KOPT-K1 (cell line): ENCODE measurements at regions not wholly inside any gene's neighbourhood (a gene's known extent, or its start where the extent isn't known, plus 50 kb on each side); places are given as distances from the start of the nearest gene placed in this dataset.
A peak's percentile ranks its signal among the peaks of the same experiment; 100 is the strongest.
"Not testable (repeated sequence)": the region's sequence is repeated elsewhere in the genome, so short reads cannot be mapped to it uniquely, and the experiment has no call there.

ENCODE experiments used
- H3K27ac ChIP-seq: fragments of 200-600 bp; sonication (generic); 2 replicates; pipeline ENCODE4 v1.5.1; 2016; ENCODE audit warnings: antibody characterized with exemption, mild to moderate bottlenecking, low read depth, low read length; ENCODE audit not compliant: poor library complexity, severe bottlenecking
- H3K36me3 ChIP-seq: fragments of 200-600 bp; sonication (generic); 2 replicates; pipeline ENCODE4 v1.5.1; 2017; ENCODE audit warnings: antibody characterized with exemption, mild to moderate bottlenecking, low read length, moderate library complexity; ENCODE audit not compliant: insufficient read depth
- H3K9me3 ChIP-seq: fragments of 200-600 bp; sonication (generic); 2 replicates; pipeline ENCODE4 v1.5.1; 2017; ENCODE audit warnings: antibody characterized with exemption, low read length, mild to moderate bottlenecking; ENCODE audit not compliant: insufficient read depth, poor library complexity, severe bottlenecking

GRCh38 chr12:25394025-25394424 lies 143.3 kb upstream of the KRAS start:
- no peaks in the 10 kb centered on the region for H3K36me3 ChIP-seq
- H3K9me3 ChIP-seq = no peaks in the 10 kb centered on the region
- H3K27ac ChIP-seq = no peak overlapping the region

DNA sequence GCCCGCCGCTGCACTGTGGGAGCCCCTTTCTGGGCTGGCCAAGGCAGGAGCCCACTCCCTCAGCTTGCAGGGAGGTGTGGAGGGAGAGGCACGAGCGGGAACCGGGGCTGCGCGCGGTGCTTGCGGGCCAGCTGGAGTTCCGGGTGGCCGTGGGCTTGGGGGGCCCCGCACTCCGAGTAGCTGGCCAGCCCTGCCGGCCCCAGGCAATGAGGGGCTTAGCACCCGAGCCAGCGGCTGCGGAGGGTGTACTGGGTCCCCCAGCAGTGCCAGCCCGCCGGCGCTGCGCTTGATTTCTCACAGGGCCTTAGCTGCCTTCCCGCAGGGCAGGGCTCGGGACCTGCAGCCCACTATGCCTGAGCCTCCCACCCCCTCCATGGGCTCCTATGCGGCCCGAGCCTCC lies 140.6 kb upstream of the KRAS start:
- H3K36me3 ChIP-seq = not testable (repeated sequence)

DNA sequence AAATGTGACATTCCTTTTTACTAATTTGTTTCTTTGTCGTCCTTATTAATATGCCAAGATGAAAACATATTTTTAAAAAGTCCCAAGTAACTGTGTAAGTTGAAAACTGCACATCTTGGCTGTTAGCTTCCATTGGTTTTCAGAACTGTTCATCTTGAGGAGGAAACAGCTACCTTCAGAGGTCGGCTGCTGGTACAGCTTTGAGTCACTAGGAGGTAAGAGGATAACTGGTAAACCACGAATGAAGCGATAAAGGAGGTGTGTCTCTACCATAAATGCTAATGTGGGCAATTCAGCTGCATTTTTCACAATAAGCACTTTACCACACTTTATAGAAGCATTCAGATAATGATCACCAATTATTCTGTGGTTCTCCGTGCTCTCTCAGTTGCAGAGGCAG lies 137.5 kb upstream of the KRAS start:
- no peaks in the 10 kb centered on the region for H3K9me3 ChIP-seq
- H3K36me3 ChIP-seq = no peaks in the 10 kb centered on the region

More for the DNA sequence above, 140.6 kb upstream of the KRAS start:
- not testable (repeated sequence) for H3K27ac ChIP-seq, H3K9me3 ChIP-seq

DNA sequence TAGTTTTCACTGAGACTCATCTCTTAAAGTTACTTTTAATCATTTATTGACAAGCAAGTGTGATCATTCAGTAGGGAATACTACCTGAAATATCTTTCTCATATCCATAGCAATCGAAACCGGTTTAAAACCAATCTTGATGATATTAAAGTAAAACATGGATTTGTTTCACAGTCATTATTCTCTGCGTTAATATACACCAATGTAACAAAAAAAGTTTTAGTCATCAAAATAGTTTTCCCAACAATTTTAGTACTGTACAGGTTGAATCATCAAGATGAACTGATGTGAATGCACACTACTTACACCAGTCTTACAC lies 137.0 kb upstream of the KRAS start:
- H3K9me3 ChIP-seq = no peaks in the 10 kb centered on the region
- no peak overlapping the region for H3K27ac ChIP-seq
- H3K36me3 ChIP-seq = no peaks in the 10 kb centered on the region

More for the DNA sequence above, 137.5 kb upstream of the KRAS start:
- H3K27ac ChIP-seq = no peak overlapping the region

- peak overlapping the region; percentile 92 for H3K27ac ChIP-seq
- H3K36me3 ChIP-seq = no peaks in the 10 kb centered on the region
- no peaks in the 10 kb centered on the region for H3K9me3 ChIP-seq
Measured at GRCh38 chr12:25386831-25387731, 136.4 kb upstream of the KRAS start.

GRCh38 chr12:25384893-25385248 lies 134.1 kb upstream of the KRAS start:
- Histone ChIP-seq H3K27ac (peak overlapping the region; percentile 92), H3K9me3 (no peaks in the 10 kb centered on the region), H3K36me3 (no peaks in the 10 kb centered on the region)

DNA sequence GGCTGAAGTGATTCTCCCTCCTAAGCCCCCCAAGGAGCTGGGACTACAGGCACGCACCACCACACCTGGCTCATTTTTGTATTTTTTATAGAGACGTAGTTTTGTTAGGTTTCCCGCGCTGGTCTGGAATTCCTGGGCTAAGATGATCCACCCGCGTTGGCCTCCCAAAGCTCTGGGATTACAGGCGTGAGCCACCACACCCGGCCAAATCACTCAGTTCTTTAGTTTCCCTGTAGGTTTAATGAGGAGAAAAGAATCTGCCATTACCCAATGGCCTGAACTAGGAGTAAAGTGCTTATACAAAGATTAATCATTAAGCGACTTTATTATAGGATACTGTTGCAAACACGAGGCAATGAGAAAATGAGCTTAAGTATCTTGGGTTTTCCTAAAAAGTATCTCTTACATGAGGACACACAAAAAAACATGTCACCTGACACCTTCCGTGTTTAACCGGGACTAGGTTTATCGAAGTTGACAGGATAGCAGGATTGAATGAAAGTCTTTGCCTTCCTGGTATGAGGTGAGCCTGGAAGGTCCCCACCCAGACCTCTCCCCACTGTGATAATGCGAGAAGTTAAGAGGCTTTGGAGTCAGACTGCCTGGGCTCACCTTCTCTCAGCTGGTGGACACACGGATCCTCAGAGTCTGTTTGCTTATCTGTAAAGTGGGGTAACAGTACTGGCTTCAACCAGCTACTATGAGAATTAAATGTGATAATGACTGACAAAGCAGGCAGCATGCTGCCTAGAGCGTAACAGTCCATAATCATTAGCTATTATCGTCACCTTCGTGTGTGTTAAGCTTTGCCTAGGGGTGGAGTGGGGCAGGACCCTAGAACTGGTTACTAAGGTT lies 133.5 kb upstream of the KRAS start:
- peak overlapping the region; percentile 92 for H3K27ac ChIP-seq
- no peaks in the 10 kb centered on the region for H3K9me3 ChIP-seq
- H3K36me3 ChIP-seq = no peaks in the 10 kb centered on the region

DNA sequence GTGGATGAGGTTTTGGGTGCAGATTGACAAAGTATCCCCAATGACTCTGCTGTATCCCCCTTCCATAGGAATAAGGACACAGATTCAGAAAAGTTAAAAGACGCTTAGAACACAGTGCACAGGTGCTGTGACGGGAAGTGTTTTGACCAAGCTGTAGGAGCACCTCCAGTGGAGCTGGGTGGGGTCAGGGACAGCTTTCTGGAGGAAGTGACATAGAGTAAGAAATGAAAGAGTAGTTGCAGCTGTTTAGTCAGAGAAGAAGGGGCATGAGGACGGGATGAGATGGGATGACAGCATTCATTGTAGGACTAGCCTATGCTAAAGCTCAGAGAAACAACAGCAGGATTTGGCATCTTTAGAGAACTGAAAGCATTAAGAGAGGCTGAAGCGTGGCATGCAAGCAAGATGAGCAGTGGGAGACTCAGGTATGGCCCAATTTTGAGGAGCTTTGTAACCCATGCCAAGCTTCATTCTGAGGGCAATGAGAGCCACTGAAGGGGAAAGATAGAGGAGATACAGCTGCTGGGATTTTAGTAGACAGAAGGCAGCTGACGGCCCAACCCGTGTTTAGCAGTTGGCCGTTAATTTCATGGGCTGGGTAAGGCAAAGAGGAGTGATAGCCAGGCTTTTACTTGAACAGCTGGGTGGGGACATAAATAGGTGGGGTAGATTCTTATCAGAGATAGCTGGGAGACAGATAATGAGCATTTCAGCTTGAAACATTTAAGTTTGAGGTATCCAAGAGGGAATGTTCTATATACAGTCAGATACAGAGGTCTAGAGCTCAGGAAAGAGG lies 131.8 kb upstream of the KRAS start:
- no peaks in the 10 kb centered on the region for H3K36me3 ChIP-seq
- peak overlapping the region; percentile 26 for H3K27ac ChIP-seq
- H3K9me3 ChIP-seq = no peaks in the 10 kb centered on the region

DNA sequence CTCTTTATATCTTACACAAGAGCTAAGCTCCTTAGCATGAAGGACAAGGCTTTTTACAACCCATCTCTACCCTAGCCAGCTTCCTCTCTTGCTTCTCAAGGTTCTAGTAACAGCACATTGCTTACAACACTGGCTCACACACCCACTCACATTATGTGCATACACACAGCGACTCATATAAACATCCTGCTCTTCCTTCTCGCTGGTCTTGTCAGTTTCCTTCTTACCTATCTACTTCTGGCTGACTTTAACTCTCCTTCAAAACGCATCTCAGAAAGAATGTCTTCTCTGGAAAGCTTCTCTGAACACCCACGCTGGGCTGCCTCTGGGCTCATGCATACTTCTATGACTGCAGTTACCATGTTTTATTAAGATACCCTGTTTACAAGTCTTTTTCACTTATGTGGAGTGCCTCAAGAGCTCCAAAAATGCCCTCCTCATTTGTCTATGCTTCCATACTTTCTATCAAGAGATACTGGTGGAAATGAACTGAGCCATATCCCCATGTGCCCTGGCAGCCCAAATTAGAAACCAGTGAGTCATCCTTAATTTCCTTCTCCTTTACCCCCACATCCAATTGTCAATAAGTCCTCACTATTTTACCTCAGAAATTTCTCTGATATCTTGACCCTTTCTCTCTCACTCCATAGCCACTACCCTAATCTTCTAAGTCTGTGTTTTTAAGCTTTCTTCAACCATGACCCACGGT lies 126.9 kb upstream of the KRAS start:
- H3K27ac ChIP-seq = no peak overlapping the region
- H3K36me3 ChIP-seq = no peaks in the 10 kb centered on the region
- H3K9me3 ChIP-seq = no peaks in the 10 kb centered on the region

DNA sequence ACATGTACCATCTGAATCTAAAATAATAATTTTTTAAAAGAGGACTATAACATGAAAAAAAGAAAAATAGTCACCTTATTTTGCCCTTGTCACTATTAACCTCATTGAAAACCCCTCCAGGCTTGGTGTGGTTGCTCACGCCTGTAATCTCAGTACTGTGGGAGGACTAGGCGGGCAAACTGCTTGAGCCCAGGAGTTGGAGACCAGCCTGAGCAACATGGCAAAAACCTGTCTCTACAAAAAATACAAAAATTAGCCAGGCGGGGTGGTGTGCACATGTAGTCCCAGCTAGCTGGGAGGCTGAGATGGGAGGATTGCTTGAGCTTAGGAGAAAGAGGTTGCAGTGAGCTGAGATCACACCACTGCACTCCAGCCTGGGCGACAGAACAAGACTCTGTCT lies 126.3 kb upstream of the KRAS start:
- no peaks in the 10 kb centered on the region for H3K9me3 ChIP-seq
- H3K36me3 ChIP-seq = no peaks in the 10 kb centered on the region
- H3K27ac ChIP-seq = no peak overlapping the region

DNA sequence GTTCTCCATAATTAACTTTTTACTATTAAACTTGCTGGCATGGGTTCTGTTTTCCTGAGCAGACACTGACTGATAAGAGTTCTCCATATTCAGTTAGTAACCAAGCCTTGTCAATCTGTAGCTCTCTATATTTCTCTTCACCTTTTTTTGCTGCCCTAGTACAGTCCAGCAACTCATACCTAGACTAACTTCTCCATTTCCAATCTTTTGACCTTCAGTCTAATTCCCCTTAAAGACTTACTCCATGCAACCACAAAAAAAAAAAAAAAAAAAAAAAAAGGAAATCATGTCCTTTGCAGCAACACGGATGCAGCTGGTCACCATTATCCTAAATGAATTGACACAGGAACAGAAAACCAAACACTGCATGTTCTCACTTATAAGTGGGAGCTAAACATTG lies 125.7 kb upstream of the KRAS start:
- H3K36me3 ChIP-seq = no peaks in the 10 kb centered on the region
- no peaks in the 10 kb centered on the region for H3K9me3 ChIP-seq
- no peak overlapping the region for H3K27ac ChIP-seq

DNA sequence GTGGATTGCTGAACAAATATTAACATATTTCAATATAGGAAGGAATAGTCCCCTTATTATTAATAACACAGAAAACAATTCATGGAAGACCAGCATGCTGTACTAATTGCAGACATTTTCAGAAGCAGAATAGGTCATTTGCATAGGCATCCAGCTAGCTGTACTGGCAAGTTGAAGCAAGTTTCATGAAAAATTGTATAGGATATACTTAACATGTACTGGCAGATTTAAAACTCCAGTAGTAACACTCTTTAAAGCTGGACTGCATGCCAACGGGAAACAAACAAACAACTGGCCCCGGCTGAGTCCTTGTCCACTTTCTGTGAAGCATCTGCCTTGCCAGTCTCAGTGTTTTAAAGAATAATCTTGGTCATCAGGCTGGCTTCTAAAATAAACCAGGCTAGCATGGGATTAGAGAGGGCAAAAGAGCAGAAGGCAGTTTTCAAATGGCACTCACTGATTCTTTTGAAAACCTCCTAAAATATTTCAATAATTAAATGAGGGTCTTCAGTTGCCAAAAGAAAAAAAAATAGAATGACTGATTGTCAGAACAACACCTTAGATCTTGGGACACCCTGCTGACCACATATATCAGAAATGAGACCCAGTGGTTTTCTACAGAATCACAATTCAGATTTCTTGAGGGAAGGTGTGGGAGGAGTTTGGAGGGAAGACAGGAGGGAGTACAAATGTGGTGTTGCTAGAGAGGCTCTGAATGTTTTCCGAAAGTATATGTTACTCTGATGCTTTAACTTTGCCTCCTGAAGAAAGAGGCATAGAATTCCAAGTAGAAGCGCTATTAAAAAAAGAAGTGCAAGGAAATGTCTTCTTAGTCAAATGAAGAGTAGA lies 122.5 kb upstream of the KRAS start:
- H3K9me3 ChIP-seq = no peaks in the 10 kb centered on the region
- no peaks in the 10 kb centered on the region for H3K36me3 ChIP-seq
- no peak overlapping the region for H3K27ac ChIP-seq

DNA sequence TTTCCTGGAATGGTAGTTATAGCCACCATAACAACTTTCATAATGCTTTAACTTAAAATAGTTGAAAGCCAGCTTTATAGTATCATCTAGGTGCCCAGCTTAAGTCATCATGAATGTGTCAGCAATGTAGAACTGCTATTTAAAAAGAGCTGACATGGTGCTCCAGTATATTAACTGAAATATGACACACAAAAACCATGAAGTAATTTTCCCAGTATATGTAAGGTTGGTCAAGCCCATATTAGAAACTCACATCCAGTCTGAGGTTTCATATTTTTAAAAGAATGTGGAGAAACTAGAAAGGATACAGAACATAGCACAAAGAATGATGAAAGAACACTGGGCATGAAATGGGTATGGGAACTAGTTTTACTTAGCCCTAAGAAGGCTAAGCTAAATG lies 121.3 kb upstream of the KRAS start:
- Histone ChIP-seq H3K36me3 (no peaks in the 10 kb centered on the region), H3K9me3 (no peaks in the 10 kb centered on the region), H3K27ac (no peak overlapping the region)

GRCh38 chr12:25368557-25368956 lies 117.8 kb upstream of the KRAS start:
- Histone ChIP-seq H3K36me3 (no peaks in the 10 kb centered on the region), H3K27ac (no peak overlapping the region), H3K9me3 (no peaks in the 10 kb centered on the region)
